HepG2 (cell line): ENCODE measurements at regions not wholly inside any gene's neighbourhood (a gene's known extent, or its start where the extent isn't known, plus 50 kb on each side); places are given as distances from the start of the nearest gene placed in this dataset.

Source experiments
- ATAC-seq: fragments of 200-7000 bp; cut with Tn5 transposase; 3 replicates; pipeline ENCODE4 v1.9.1; 2020; ENCODE audit warnings: mild to moderate bottlenecking, moderate library complexity
- BruUV-seq: library from RNA; stranded (reverse); fragments of 400-500 nt; replicated peaks from 2 replicates; lab custom pipeline; 2021; lab: Mats Ljungman, UMichigan
- CTCF ChIA-PET: fragments of 300-600 bp; formaldehyde crosslinking; extraction: SDS; loops from one replicate; lab custom pipeline; 2021; ENCODE audit warnings: low total read pairs, inconsistent platforms, low intra/inter-chr PET ratio; lab: Yijun Ruan, JAX
- POLR2A ChIA-PET: fragments of 350-600 bp; sonication (Branson Sonifier 250); formaldehyde crosslinking; loops from one replicate; lab custom pipeline; 2020; ENCODE audit warnings: antibody characterized with exemption, inconsistent platforms; lab: Yijun Ruan, JAX
- DNase-seq: peaks from one replicate; pipeline ENCODE4 v3.0.0-alpha.2; 2015; ENCODE audit warnings: low spot score
- FAIRE-seq: peaks from 3 replicates; lab custom pipeline; 2011; peaks lifted over from hg19 to GRCh38; lab: Jason Lieb, UNC
- H2AFZ ChIP-seq: one replicate; pipeline ENCODE4 v1.6.1; 2011; ENCODE audit warnings: low read length, inconsistent platforms
- H3K27ac ChIP-seq: fragments of 300-600 bp; 3 replicates; pipeline ENCODE4 v1.8.0; 2011; ENCODE audit warnings: mixed run types, mild to moderate bottlenecking, mixed read lengths, low read length, inconsistent platforms; ENCODE audit not compliant: insufficient read depth; ENCODE audit errors: extremely low read length
- H3K27me3 ChIP-seq, 2 experiments: fragments of 200-600 bp in 1 of 2; 2 replicates in 1 of 2; 3 replicates in 1 of 2; pipeline versions ENCODE4 v1.6.0 to v1.8.0; 2011; ENCODE audit warnings: low read length in 2 of 2, mild to moderate bottlenecking in 2 of 2, moderate library complexity in 2 of 2, inconsistent platforms in 1 of 2; ENCODE audit not compliant: insufficient read depth in 2 of 2, control insufficient read depth in 1 of 2
- H3K36me3 ChIP-seq, 2 experiments: fragments of 200-600 bp in 1 of 2; replicated peaks in 1 of 2; 2 replicates in 1 of 2; 3 replicates in 1 of 2; pipeline versions ENCODE4 v1.5.1 to v1.8.0; 2011; ENCODE audit warnings: low read length in 2 of 2, inconsistent platforms in 1 of 2; ENCODE audit not compliant: insufficient read depth in 2 of 2, control insufficient read depth in 1 of 2
- H3K4me1 ChIP-seq: 2 replicates; pipeline ENCODE4 v1.5.1; 2012; ENCODE audit warnings: low read length, inconsistent platforms; ENCODE audit not compliant: insufficient read depth
- H3K4me2 ChIP-seq: 2 replicates; pipeline ENCODE4 v1.6.0; 2011; ENCODE audit warnings: low read depth, low read length, inconsistent platforms
- H3K4me3 ChIP-seq, 3 experiments: fragments of 200-600 bp in 1 of 3; sonication (generic), shearing (Covaris generic) in 1 of 3; replicated peaks in 1 of 3; 2 replicates each; pipeline ENCODE4 v1.5.1; 2011 to 2016; ENCODE audit warnings: low read length in 3 of 3, inconsistent platforms in 2 of 3, low read depth in 2 of 3, mild to moderate bottlenecking in 2 of 3, control low read depth in 1 of 3, mixed read lengths in 1 of 3; ENCODE audit not compliant: insufficient read depth in 1 of 3
- H3K79me2 ChIP-seq: one replicate; pipeline ENCODE4 v1.6.1; 2011; ENCODE audit warnings: low read length, inconsistent platforms; ENCODE audit not compliant: insufficient read depth
- H3K9ac ChIP-seq: 2 replicates; pipeline ENCODE4 v1.6.0; 2011; ENCODE audit warnings: mild to moderate bottlenecking, low read depth, low read length, inconsistent platforms; ENCODE audit not compliant: insufficient read depth
- H3K9me3 ChIP-seq: 2 replicates; pipeline ENCODE4 v1.5.1; 2012; ENCODE audit warnings: mild to moderate bottlenecking, low read length
- H4K20me1 ChIP-seq: 2 replicates; pipeline ENCODE4 v1.6.0; 2011; ENCODE audit warnings: inconsistent platforms, mild to moderate bottlenecking, low read length, moderate library complexity; ENCODE audit not compliant: insufficient read depth
- CREM ChIP-seq, 2 experiments: sonication (generic) in 1 of 2; formaldehyde crosslinking in 1 of 2; IDR thresholded peaks; 2 replicates each; pipeline versions ENCODE4 v1.4.0 to v1.6.1; 2016 to 2020; ENCODE audit warnings: antibody characterized with exemption in 1 of 2, mild to moderate bottlenecking in 1 of 2, missing genetic modification reagents in 1 of 2
- MTF2 ChIP-seq: sonication (generic); formaldehyde crosslinking; IDR thresholded peaks from 2 replicates; pipeline ENCODE4 v1.5.0; 2020; ENCODE audit warnings: missing genetic modification reagents, borderline replicate concordance
- PITX1 ChIP-seq: sonication (generic); formaldehyde crosslinking; IDR thresholded peaks from 2 replicates; pipeline ENCODE4 v1.5.1; 2020; ENCODE audit warnings: mild to moderate bottlenecking, missing genetic modification reagents
- ZBTB43 ChIP-seq: sonication (generic); formaldehyde crosslinking; conservative IDR thresholded peaks from 2 replicates; pipeline ENCODE4 v1.4.0; 2020; ENCODE audit warnings: missing genetic modification reagents
- ZNF274 ChIP-seq: sonication (generic); formaldehyde crosslinking; IDR thresholded peaks from 2 replicates; pipeline ENCODE4 v1.5.1; 2020; ENCODE audit warnings: mild to moderate bottlenecking, missing genetic modification reagents
- ZNF335 ChIP-seq: sonication (generic); formaldehyde crosslinking; IDR thresholded peaks from 2 replicates; pipeline ENCODE4 v1.4.0; 2020; ENCODE audit warnings: missing genetic modification reagents
- ZNF460 ChIP-seq: sonication (generic); formaldehyde crosslinking; IDR thresholded peaks from 2 replicates; pipeline ENCODE4 v1.5.1; 2020; ENCODE audit warnings: missing genetic modification reagents, mild to moderate bottlenecking, borderline replicate concordance
- ZNF724P ChIP-seq: sonication (generic); formaldehyde crosslinking; IDR thresholded peaks from 2 replicates; pipeline ENCODE4 v1.8.0; 2022; ENCODE audit warnings: missing genetic modification reagents, borderline replicate concordance
- WGBS: methylation state at CpG from one replicate; pipeline ENCODE4 v1.1.6; 2017; ENCODE audit warnings: low lambda C conversion rate; 5-methylcytosine and 5-hydroxymethylcytosine counted together
- in situ Hi-C: cut with HindIII; loops from 2 replicates; pipeline ENCODE4 v1.10.0; 2017; ENCODE audit warnings: low pct_unique_long_range_greater_than_20kb; ENCODE audit not compliant: extremely low pct_ligation_motif_present
- intact Hi-C: fragments of 100-400 bp; cut with micrococcal nuclease; formaldehyde crosslinking; loops from one replicate; pipeline ENCODE4 v1.10.0; 2022; ENCODE audit not compliant: unreplicated experiment
- TF ChIP-seq, protein P1 (sequence below), 2 experiments: sonication (generic) in 1 of 2; formaldehyde crosslinking in 1 of 2; IDR thresholded peaks; 2 replicates each; pipeline versions ENCODE4 v1.6.1 to v1.9.0; 2014 to 2022; ENCODE audit warnings: antibody characterized with exemption in 1 of 2, borderline replicate concordance in 1 of 2, inconsistent platforms in 1 of 2, low read depth in 1 of 2, missing genetic modification reagents in 1 of 2
- TF ChIP-seq, protein P2 (sequence below): sonication (generic); formaldehyde crosslinking; IDR thresholded peaks from 2 replicates; pipeline ENCODE4 v1.4.0; 2020; ENCODE audit warnings: missing genetic modification reagents, low read depth, mild to moderate bottlenecking, borderline replicate concordance

DNA sequence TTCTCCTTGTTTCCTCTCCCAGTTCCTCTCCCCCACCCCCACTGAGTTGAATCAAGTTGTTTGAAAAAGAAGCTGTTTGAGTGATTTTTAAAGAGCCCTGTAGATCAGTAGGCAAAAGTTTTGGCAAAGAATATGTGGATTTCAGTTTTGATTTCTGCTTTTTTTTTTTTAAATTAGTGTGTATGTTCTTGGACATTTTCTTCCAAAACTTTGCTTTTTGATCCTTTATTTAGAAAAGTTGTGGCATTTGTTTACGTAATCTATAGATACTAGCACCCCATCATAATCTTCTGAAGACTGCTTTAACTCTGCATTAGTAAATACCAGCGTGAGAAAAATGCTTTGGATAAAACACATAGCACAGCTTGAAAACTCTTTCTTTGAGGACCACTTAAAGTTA lies 190.3 kb upstream of the SEL1L start:
- no TSS peak for BruUV-seq

DNA sequence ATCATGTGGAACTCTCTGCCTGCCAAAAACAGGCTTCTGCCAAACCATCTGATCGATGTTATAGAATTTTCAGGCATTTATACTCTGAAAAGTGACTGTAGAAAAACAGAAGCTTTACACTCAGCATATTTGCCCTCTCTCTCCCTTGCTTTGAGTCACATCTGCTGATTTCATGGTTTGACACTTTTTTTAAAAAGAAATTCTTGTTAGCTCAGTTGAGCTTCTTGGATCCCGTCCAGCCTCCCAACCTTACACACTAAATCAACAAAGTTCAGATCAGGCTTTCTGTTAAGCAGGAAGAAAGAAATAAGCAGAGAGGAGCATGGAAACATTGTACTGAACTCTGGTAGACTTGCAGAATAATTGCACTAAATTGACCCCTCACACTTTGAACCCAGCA lies 193.6 kb upstream of the SEL1L start:
- ATAC-seq (no peak), FAIRE-seq (no peak), DNase-seq (no peak)
- no peak for TF ChIP-seq CREM (IDR thresholded peaks at IDR 0.05)
- no peak for TF ChIP-seq CREM (CRISPR knock-in tag; IDR thresholded peaks at IDR 0.05)
- TF ChIP-seq, protein P1, sequence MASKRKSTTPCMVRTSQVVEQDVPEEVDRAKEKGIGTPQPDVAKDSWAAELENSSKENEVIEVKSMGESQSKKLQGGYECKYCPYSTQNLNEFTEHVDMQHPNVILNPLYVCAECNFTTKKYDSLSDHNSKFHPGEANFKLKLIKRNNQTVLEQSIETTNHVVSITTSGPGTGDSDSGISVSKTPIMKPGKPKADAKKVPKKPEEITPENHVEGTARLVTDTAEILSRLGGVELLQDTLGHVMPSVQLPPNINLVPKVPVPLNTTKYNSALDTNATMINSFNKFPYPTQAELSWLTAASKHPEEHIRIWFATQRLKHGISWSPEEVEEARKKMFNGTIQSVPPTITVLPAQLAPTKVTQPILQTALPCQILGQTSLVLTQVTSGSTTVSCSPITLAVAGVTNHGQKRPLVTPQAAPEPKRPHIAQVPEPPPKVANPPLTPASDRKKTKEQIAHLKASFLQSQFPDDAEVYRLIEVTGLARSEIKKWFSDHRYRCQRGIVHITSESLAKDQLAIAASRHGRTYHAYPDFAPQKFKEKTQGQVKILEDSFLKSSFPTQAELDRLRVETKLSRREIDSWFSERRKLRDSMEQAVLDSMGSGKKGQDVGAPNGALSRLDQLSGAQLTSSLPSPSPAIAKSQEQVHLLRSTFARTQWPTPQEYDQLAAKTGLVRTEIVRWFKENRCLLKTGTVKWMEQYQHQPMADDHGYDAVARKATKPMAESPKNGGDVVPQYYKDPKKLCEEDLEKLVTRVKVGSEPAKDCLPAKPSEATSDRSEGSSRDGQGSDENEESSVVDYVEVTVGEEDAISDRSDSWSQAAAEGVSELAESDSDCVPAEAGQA (IDR thresholded peaks at IDR 0.05; ENCODE audit: low read depth): no peak
- TF ChIP-seq, protein P1 (CRISPR knock-in tag; IDR thresholded peaks at IDR 0.05; ENCODE audit: borderline replicate concordance): no peak
- TF ChIP-seq ZBTB43 (CRISPR knock-in tag): 0 out of 2 replicates have a peak, but pooled peaks have one; percentile 24
- Histone ChIP-seq H3K4me3 (no peak overlapping the region), H3K27me3 (no peaks in the 10 kb centered on the region), H3K9me3 (no peaks in the 10 kb centered on the region), H3K9ac (no peak overlapping the region), H3K4me1 (no peaks in the 10 kb centered on the region), H2AFZ (no peak overlapping the region), H3K4me2 (no peak overlapping the region), H3K79me2 (no peaks in the 10 kb centered on the region), H3K27ac (no peak overlapping the region), H3K36me3 (no peaks in the 10 kb centered on the region), H4K20me1 (no peaks in the 10 kb centered on the region)
- 0% methylated on average over 2 of the region's 2 CpGs for WGBS
- BruUV-seq: no TSS peak
- CTCF ChIA-PET: no interaction called here
- POLR2A ChIA-PET: no interaction called here
- in situ Hi-C loops (no loop called here), intact Hi-C loops (no loop called here)

More for the DNA sequence above, 190.3 kb upstream of the SEL1L start:
- CTCF ChIA-PET: no interaction called here
- Histone ChIP-seq H3K9me3 (no peaks in the 10 kb centered on the region), H4K20me1 (no peaks in the 10 kb centered on the region), H3K4me2 (no peak overlapping the region), H3K27ac (no peak overlapping the region), H3K79me2 (no peaks in the 10 kb centered on the region), H3K4me3 (no peak overlapping the region), H3K4me1 (no peaks in the 10 kb centered on the region), H2AFZ (no peak overlapping the region), H3K9ac (no peak overlapping the region), H3K27me3 (no peaks in the 10 kb centered on the region), H3K36me3 (no peaks in the 10 kb centered on the region)
- in situ Hi-C loops (no loop called here), intact Hi-C loops (no loop called here)
- ATAC-seq: no peak
- FAIRE-seq: no peak
- no peak for DNase-seq
- 2% methylated on average over 2 of the region's 2 CpGs for WGBS
- POLR2A ChIA-PET: no interaction called here
- TF ChIP-seq, protein P2, sequence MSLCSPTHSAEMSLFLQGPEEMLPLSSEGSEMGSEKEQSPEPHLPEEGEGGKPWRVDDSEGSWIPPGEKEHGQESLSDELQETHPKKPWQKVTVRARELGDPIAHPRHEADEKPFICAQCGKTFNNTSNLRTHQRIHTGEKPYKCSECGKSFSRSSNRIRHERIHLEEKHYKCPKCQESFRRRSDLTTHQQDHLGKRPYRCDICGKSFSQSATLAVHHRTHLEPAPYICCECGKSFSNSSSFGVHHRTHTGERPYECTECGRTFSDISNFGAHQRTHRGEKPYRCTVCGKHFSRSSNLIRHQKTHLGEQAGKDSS (CRISPR knock-in tag): no peak
- no peak for TF ChIP-seq PITX1 (CRISPR knock-in tag)
- no peak for TF ChIP-seq ZNF274 (CRISPR knock-in tag)
- no peak for TF ChIP-seq ZNF335 (CRISPR knock-in tag)
- no peak for TF ChIP-seq ZNF724P (CRISPR knock-in tag)
- no peak for TF ChIP-seq ZNF460 (CRISPR knock-in tag)
- no peak for TF ChIP-seq MTF2
